Heart right ventricle (tissue), 16 donors: ENCODE measurements at regions not wholly inside any gene's neighbourhood (a gene's known extent, or its start where the extent isn't known, plus 50 kb on each side); places are given as distances from the start of the nearest gene placed in this dataset.

Experiments used
- ATAC-seq, 8 donors: fragments of 200-7000 bp; cut with Tn5 transposase; one replicate each; pipeline ENCODE4 v1.9.1; 2020; ENCODE audit warnings: mild to moderate bottlenecking in 8 of 8, moderate library complexity in 8 of 8, moderate number of reproducible peaks in 1 of 8
- DNase-seq, 2 donors: peaks; one replicate each; pipeline ENCODE4 v3.0.0-alpha.2; 2020
- H3K27ac ChIP-seq, 10 donors: fragments of 200-600 bp; sonication (generic) in 2 of 10; one replicate each; pipeline versions ENCODE4 v1.5.0 to v1.8.0; 2020 to 2022; ENCODE audit warnings: mild to moderate bottlenecking in 3 of 10
- H3K27me3 ChIP-seq, 7 donors: fragments of 200-600 bp; one replicate each; pipeline ENCODE4 v1.8.0; 2021 to 2022; ENCODE audit warnings: mild to moderate bottlenecking in 2 of 7
- H3K36me3 ChIP-seq, 9 donors: fragments of 200-600 bp; sonication (generic) in 1 of 9; one replicate each; pipeline versions ENCODE4 v1.5.0 to v1.8.0; 2020 to 2022; ENCODE audit warnings: mild to moderate bottlenecking in 2 of 9
- H3K4me1 ChIP-seq, 9 donors: fragments of 200-600 bp; sonication (generic) in 1 of 9; one replicate each; pipeline versions ENCODE4 v1.5.0 to v1.8.0; 2020 to 2022; ENCODE audit warnings: mild to moderate bottlenecking in 4 of 9
- H3K4me3 ChIP-seq, 10 donors: fragments of 200-600 bp; sonication (generic) in 2 of 10; one replicate each; pipeline versions ENCODE4 v1.5.0 to v1.8.0; 2020 to 2022; ENCODE audit warnings: mild to moderate bottlenecking in 7 of 10, moderate library complexity in 2 of 10
- H3K9me3 ChIP-seq, 11 donors: fragments of 200-600 bp in 10 of 11; sonication (generic) in 2 of 11; one replicate each; pipeline versions ENCODE4 v1.5.0 to v1.8.0; 2013 to 2022; ENCODE audit warnings: mild to moderate bottlenecking in 2 of 11, control low read depth in 1 of 11, moderate library complexity in 1 of 11
- WGBS, 2 donors: extraction: QIAGEN DNeasy Blood & Tissue Kit; methylation state at CpG; one replicate each; pipeline ENCODE4 v1.1.7; 2013; ENCODE audit warnings: inconsistent platforms in 1 of 2; 5-methylcytosine and 5-hydroxymethylcytosine counted together
- intact Hi-C, 10 donors: fragments of 100-400 bp; cut with DNase I; formaldehyde crosslinking; loops; one replicate each; pipeline versions ENCODE4 v1.11.1 to v1.14.2; 2022
- TF ChIP-seq, protein P1 (sequence below), 9 donors: fragments of 200-600 bp; sonication (generic) in 2 of 9; IDR thresholded peaks; one replicate each; pipeline versions ENCODE4 v1.5.0 to v1.8.0; 2021 to 2022; ENCODE audit warnings: antibody characterized with exemption in 9 of 9, mild to moderate bottlenecking in 5 of 9, moderate library complexity in 1 of 9
- donor health status: Arrhythmogenic right ventricular cardiomyopathy.
- donor health status: ischemic (EF 13 %, LVEDD 7.1; RV severe dilation, severe dysfunction).
- donor health status: healthy with polysubstance abuse.
- donor health status: DM: no; HTN: yes; CAD: no.
- donor health status: DM: no; HTN: no; CAD: no.
- donor health status: ischemic (EF 25% LVEDD 6.9; RV normal size, moderate dysfunction).
- donor health status: ischemic (EF 25% LVEDD 5.7; RV mildly dilated, moderate dysfunction).
- donor health status: healthy.
- donor health status: DM: yes; HTN: yes; CAD: no.
- donor health status: Ischemic cardiomyopathy.
- donor health status: ischemic (EF 35%, LVEDD 5.7; RV mildly dilated, moderate dysfunction).
- donor health status: nonischemic (EF 11% LVEDD 7.7; RV severe dilation, severe dysfunction).
- donor health status: DM: yes; HTN: yes; CAD: no.
- donor health status: PGD.
- donor health status: ischemic (EF 29% LVEDD 5.4; RV normal size, mild dysfunction).
- donor health status: nonischemic (EF 23%, LVEDD 6.1; RV moderate dilation, normal function).

DNA sequence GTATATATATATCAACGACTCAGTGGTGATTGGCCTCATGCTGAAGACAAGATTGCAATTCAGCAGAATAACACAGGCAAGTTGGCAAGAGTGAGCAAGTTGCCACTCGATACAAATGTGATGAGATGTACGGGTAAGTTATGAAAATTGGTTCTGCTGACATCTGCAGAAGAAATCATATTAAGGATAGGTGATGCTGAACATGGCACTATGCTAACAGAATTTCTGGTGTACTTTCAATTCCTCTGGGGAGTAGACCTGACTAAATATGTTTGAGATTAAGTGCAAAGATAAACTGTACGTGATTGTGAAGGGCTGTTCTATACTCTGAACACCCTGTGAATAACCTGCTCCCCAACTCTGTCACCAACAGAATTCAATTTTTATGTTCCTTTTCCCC, 758.2 kb downstream of the TBC1D32 start:
- Histone ChIP-seq H3K27me3 (no peaks in the 10 kb centered on the region), H3K9me3 (peaks cover 0 to 15% (median 0%) of the 10 kb centered on the region in 11 donors), H3K4me1 (no peaks in the 10 kb centered on the region), H3K27ac (no peak overlapping the region), H3K4me3 (no peak overlapping the region), H3K36me3 (no peaks in the 10 kb centered on the region)
- WGBS, 2 donors = 70 to 77% methylated on average over 4 of the region's 4 CpGs
- no peak for ATAC-seq
- TF ChIP-seq, protein P1, sequence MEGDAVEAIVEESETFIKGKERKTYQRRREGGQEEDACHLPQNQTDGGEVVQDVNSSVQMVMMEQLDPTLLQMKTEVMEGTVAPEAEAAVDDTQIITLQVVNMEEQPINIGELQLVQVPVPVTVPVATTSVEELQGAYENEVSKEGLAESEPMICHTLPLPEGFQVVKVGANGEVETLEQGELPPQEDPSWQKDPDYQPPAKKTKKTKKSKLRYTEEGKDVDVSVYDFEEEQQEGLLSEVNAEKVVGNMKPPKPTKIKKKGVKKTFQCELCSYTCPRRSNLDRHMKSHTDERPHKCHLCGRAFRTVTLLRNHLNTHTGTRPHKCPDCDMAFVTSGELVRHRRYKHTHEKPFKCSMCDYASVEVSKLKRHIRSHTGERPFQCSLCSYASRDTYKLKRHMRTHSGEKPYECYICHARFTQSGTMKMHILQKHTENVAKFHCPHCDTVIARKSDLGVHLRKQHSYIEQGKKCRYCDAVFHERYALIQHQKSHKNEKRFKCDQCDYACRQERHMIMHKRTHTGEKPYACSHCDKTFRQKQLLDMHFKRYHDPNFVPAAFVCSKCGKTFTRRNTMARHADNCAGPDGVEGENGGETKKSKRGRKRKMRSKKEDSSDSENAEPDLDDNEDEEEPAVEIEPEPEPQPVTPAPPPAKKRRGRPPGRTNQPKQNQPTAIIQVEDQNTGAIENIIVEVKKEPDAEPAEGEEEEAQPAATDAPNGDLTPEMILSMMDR (IDR thresholded peaks at IDR 0.05) = no peak
- no peak for DNase-seq
- intact Hi-C loops = loop anchor here in 1 of 10 donors (1.0 kb wide), 1 partner anchor 19 kb away; no protein-coding TSS in a partner anchor

DNA sequence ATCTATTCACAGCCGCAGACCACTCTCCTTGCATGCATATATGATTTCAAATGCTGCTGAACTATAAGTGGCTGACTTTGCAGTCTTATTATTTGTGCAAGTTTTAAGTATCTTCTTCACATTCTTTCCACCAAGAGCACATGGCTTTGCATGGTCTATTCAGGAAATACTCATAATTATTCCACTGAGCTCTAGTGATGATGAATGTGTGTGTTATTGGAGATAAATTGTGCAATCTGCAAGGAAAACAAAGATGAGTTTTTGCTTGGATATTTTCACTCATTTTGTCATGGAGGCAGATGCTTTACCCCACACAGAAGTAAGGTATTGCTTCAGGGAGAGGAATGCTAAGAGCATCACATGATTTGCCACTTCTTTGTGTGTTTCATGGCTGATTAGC, 764.6 kb downstream of the TBC1D32 start:
- H3K36me3 ChIP-seq = no peaks in the 10 kb centered on the region
- no peaks in the 10 kb centered on the region for H3K27me3 ChIP-seq
- no peak overlapping the region for H3K4me3 ChIP-seq
- intact Hi-C loops = no loop called here
- no peaks in the 10 kb centered on the region for H3K4me1 ChIP-seq
- 79 to 81% methylated on average over 1 of the region's 1 CpG for WGBS, 2 donors
- TF ChIP-seq, protein P1 (IDR thresholded peaks at IDR 0.05) = no peak
- no peak for DNase-seq
- H3K27ac ChIP-seq = no peak overlapping the region
- ATAC-seq = no peak
- peaks cover 0 to 2% (median 0%) of the 10 kb centered on the region in 11 donors for H3K9me3 ChIP-seq

DNA sequence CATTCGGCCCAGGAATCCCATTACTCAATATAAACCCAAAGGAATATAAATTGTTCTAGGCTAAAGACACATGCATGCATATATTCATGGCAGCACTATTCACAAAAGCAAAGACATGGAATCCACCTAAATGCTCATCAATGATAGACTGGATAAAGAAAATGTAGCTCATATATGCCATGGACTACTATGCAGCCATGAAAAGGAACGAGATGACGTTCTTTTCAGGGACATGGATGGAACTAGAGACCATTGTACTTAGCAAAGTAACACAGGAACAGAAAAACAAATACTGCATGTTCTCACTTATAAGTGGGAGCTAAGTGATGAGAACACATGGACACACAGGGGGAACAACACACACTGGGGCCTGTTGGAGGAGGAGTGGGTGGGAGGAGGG, 769.5 kb downstream of the TBC1D32 start:
- Histone ChIP-seq H3K36me3 (no peaks in the 10 kb centered on the region), H3K4me1 (no peaks in the 10 kb centered on the region), H3K9me3 (peaks cover 0 to 7% (median 0%) of the 10 kb centered on the region in 11 donors), H3K27me3 (no peaks in the 10 kb centered on the region), H3K4me3 (no peak overlapping the region), H3K27ac (no peak overlapping the region)
- TF ChIP-seq, protein P1 (IDR thresholded peaks at IDR 0.05) = no peak
- ATAC-seq = no peak
- intact Hi-C loops = no loop called here
- DNase-seq = no peak
- WGBS, 2 donors = 82 to 87% methylated on average over 3 of the region's 3 CpGs

DNA sequence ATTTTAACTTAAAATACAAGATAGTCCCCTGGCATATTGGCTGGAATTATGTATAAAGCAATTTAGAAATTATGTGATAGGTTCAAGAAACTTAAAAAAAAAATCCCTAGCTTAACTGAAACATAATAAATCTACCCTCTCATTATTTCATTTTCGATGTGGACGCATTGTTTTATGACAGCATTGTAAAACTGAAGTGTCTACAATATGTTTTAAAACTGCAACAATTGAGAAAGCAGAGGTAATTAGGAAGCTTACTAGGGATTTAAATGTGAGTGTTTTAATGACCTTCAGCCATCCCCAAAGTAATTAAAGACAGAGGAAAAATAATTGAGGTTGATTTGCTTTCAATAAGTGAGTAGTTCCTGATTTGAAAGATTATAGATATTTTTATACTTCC, 776.0 kb downstream of the TBC1D32 start:
- Histone ChIP-seq H3K9me3 (no peaks in the 10 kb centered on the region), H3K27ac (no peak overlapping the region), H3K27me3 (no peaks in the 10 kb centered on the region), H3K4me3 (no peak overlapping the region), H3K36me3 (no peaks in the 10 kb centered on the region), H3K4me1 (no peaks in the 10 kb centered on the region)
- WGBS, 2 donors = 84 to 93% methylated on average over 2 of the region's 2 CpGs
- DNase-seq (no peak), ATAC-seq (no peak)
- TF ChIP-seq, protein P1 (IDR thresholded peaks at IDR 0.05) = no peak
- intact Hi-C loops = no loop called here
